MM.1S (cell line): ENCODE measurements at regions not wholly inside any gene's neighbourhood (a gene's known extent, or its start where the extent isn't known, plus 50 kb on each side); places are given as distances from the start of the nearest gene placed in this dataset.

ENCODE experiments used
- EZH2 ChIP-seq: fragments of 300-600 bp; sonication (generic); optimal IDR thresholded peaks from 2 replicates; pipeline ENCODE3; 2017; ENCODE audit warnings: low read depth, mild to moderate bottlenecking, antibody characterized with exemption, low read length, mixed read lengths
- TF ChIP-seq, protein P1 (sequence below): fragments of 300-600 bp; sonication (generic); IDR thresholded peaks from 2 replicates; pipeline ENCODE4 v1.5.1; 2016; ENCODE audit warnings: antibody characterized with exemption, low read length, mixed read lengths

DNA sequence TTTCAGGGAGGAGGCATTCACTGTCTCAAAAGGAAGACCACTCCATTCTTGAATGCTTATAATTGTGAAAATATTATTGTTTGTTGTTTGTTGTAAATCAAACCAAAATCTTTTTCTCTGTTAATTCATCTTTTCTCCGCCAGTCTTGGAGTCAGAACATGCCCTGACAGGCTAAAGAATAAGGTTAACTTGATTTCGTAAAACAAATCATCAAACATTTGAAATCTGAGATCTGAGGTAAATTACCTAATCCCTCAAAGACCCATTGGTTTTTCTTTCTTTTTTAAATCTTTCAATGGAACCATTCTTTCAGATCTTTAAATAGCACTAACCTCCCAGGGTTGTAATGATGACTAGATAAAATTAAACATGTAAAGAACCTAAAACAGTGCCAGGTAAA is 430.1 kb upstream of the PTBP2 start:
- no peak for TF ChIP-seq EZH2
- TF ChIP-seq, protein P1, sequence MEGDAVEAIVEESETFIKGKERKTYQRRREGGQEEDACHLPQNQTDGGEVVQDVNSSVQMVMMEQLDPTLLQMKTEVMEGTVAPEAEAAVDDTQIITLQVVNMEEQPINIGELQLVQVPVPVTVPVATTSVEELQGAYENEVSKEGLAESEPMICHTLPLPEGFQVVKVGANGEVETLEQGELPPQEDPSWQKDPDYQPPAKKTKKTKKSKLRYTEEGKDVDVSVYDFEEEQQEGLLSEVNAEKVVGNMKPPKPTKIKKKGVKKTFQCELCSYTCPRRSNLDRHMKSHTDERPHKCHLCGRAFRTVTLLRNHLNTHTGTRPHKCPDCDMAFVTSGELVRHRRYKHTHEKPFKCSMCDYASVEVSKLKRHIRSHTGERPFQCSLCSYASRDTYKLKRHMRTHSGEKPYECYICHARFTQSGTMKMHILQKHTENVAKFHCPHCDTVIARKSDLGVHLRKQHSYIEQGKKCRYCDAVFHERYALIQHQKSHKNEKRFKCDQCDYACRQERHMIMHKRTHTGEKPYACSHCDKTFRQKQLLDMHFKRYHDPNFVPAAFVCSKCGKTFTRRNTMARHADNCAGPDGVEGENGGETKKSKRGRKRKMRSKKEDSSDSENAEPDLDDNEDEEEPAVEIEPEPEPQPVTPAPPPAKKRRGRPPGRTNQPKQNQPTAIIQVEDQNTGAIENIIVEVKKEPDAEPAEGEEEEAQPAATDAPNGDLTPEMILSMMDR: no peak
